Astrocyte (in vitro differentiated cells and primary cell): ENCODE measurements at regions not wholly inside any gene's neighbourhood (a gene's known extent, or its start where the extent isn't known, plus 50 kb on each side); places are given as distances from the start of the nearest gene placed in this dataset.

Experiments
- DNase-seq: peaks from one replicate; pipeline ENCODE4 v3.0.0-alpha.2; 2010; ENCODE audit warnings: low read depth
- FAIRE-seq: peaks from 2 replicates; lab custom pipeline; 2011; peaks lifted over from hg19 to GRCh38; lab: Jason Lieb, UNC
- H2AFZ ChIP-seq: 2 replicates; pipeline ENCODE4 v1.6.0; 2012; ENCODE audit warnings: low read depth, low read length, inconsistent platforms
- H3K27ac ChIP-seq: 2 replicates; pipeline ENCODE4 v1.5.1; 2011; ENCODE audit warnings: low read depth, low read length, inconsistent platforms
- H3K27me3 ChIP-seq: 2 replicates; pipeline ENCODE4 v1.6.0; 2011; ENCODE audit warnings: low read length, inconsistent platforms; ENCODE audit not compliant: insufficient read depth
- H3K36me3 ChIP-seq: 2 replicates; pipeline ENCODE4 v1.5.1; 2011; ENCODE audit warnings: low read length, inconsistent platforms; ENCODE audit not compliant: insufficient read depth
- H3K4me1 ChIP-seq: 2 replicates; pipeline ENCODE4 v1.5.1; 2011; ENCODE audit warnings: low read length, inconsistent platforms; ENCODE audit not compliant: insufficient read depth
- H3K4me2 ChIP-seq: 2 replicates; pipeline ENCODE4 v1.6.0; 2012; ENCODE audit warnings: low read length, inconsistent platforms
- H3K4me3 ChIP-seq: 2 replicates; pipeline ENCODE4 v1.5.1; 2011; ENCODE audit warnings: low read depth, mild to moderate bottlenecking, low read length, inconsistent platforms; ENCODE audit not compliant: insufficient read depth
- H3K79me2 ChIP-seq: 2 replicates; pipeline ENCODE4 v1.6.0; 2012; ENCODE audit warnings: mild to moderate bottlenecking, low read length, inconsistent platforms; ENCODE audit not compliant: insufficient read depth
- H3K9ac ChIP-seq: 2 replicates; pipeline ENCODE4 v1.6.0; 2012; ENCODE audit warnings: mild to moderate bottlenecking, low read length, inconsistent platforms
- H3K9me3 ChIP-seq: 2 replicates; pipeline ENCODE4 v1.5.1; 2012; ENCODE audit warnings: low read depth, mild to moderate bottlenecking, low read length, inconsistent platforms; ENCODE audit not compliant: insufficient read depth
- H4K20me1 ChIP-seq: 2 replicates; pipeline ENCODE4 v1.6.0; 2012; ENCODE audit warnings: low read length, inconsistent platforms; ENCODE audit not compliant: insufficient read depth
- H3K27ac Mint-ChIP-seq: one replicate; pipeline ENCODE4 v1.8.0; 2021; ENCODE audit warnings: mild to moderate bottlenecking, mixed read lengths; ENCODE audit not compliant: unreplicated experiment
- H3K27me3 Mint-ChIP-seq: one replicate; pipeline ENCODE4 v1.8.0; 2021; ENCODE audit warnings: low read depth, mixed read lengths; ENCODE audit not compliant: unreplicated experiment
- H3K36me3 Mint-ChIP-seq: one replicate; pipeline ENCODE4 v1.8.0; 2021; ENCODE audit warnings: low read depth, mixed read lengths; ENCODE audit not compliant: unreplicated experiment
- H3K4me1 Mint-ChIP-seq: one replicate; pipeline ENCODE4 v1.8.0; 2021; ENCODE audit warnings: low read depth, mixed read lengths; ENCODE audit not compliant: unreplicated experiment
- H3K4me3 Mint-ChIP-seq: one replicate; pipeline ENCODE4 v1.8.0; 2021; ENCODE audit warnings: mild to moderate bottlenecking, moderate library complexity, mixed read lengths; ENCODE audit not compliant: unreplicated experiment
- H3K9me3 Mint-ChIP-seq: one replicate; pipeline ENCODE4 v1.8.0; 2021; ENCODE audit warnings: mild to moderate bottlenecking, mixed read lengths; ENCODE audit not compliant: unreplicated experiment
- EZH2 ChIP-seq: IDR thresholded peaks from 2 replicates; pipeline ENCODE4 v1.6.1; 2012; ENCODE audit warnings: mild to moderate bottlenecking, low read length, inconsistent platforms; ENCODE audit not compliant: insufficient read depth
- TF ChIP-seq, protein P1 (sequence below): IDR thresholded peaks from 2 replicates; pipeline ENCODE4 v1.5.1; 2011; ENCODE audit warnings: low read depth, mild to moderate bottlenecking, inconsistent platforms, low read length, moderate library complexity; ENCODE audit not compliant: insufficient read depth

DNA sequence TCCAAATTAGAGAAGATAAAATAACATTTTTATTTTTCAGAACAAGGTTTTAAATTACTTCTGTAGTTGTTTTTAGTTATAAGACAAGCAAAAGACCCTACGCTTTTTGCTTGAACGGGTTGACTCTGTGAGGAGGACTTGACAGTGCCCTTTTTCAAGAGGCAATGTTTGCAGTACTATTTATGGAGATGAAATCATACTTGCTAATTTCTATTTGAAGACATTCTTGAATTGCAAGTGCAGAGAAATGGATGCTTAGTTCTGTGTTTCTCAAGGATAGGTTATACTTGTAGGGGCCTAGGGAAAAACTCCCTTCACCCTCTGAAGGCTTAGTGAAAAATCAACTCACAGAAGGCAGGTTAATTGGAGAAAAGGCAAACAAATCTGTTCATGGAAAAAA is 1229.5 kb downstream of the REEP3 start:
- Histone ChIP-seq H3K9me3 (no peaks in the 10 kb centered on the region), H3K36me3 (no peaks in the 10 kb centered on the region), H3K9ac (no peak overlapping the region), H3K4me1 (no peaks in the 10 kb centered on the region), H3K27me3 (no peaks in the 10 kb centered on the region), H3K4me3 (no peak overlapping the region), H3K27ac (no peak overlapping the region), H4K20me1 (no peaks in the 10 kb centered on the region), H3K79me2 (no peaks in the 10 kb centered on the region), H3K4me2 (no peak overlapping the region), H2AFZ (no peak overlapping the region)
- DNase-seq: no peak
- Mint-ChIP-seq H3K27ac (no peak overlapping the region), H3K36me3 (no peaks in the 10 kb centered on the region), H3K9me3 (no peaks in the 10 kb centered on the region), H3K4me3 (no peak overlapping the region), H3K4me1 (no peaks in the 10 kb centered on the region), H3K27me3 (no peaks in the 10 kb centered on the region)
- TF ChIP-seq, protein P1, sequence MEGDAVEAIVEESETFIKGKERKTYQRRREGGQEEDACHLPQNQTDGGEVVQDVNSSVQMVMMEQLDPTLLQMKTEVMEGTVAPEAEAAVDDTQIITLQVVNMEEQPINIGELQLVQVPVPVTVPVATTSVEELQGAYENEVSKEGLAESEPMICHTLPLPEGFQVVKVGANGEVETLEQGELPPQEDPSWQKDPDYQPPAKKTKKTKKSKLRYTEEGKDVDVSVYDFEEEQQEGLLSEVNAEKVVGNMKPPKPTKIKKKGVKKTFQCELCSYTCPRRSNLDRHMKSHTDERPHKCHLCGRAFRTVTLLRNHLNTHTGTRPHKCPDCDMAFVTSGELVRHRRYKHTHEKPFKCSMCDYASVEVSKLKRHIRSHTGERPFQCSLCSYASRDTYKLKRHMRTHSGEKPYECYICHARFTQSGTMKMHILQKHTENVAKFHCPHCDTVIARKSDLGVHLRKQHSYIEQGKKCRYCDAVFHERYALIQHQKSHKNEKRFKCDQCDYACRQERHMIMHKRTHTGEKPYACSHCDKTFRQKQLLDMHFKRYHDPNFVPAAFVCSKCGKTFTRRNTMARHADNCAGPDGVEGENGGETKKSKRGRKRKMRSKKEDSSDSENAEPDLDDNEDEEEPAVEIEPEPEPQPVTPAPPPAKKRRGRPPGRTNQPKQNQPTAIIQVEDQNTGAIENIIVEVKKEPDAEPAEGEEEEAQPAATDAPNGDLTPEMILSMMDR: no peak
- TF ChIP-seq EZH2: no peak
- no peak for FAIRE-seq

DNA sequence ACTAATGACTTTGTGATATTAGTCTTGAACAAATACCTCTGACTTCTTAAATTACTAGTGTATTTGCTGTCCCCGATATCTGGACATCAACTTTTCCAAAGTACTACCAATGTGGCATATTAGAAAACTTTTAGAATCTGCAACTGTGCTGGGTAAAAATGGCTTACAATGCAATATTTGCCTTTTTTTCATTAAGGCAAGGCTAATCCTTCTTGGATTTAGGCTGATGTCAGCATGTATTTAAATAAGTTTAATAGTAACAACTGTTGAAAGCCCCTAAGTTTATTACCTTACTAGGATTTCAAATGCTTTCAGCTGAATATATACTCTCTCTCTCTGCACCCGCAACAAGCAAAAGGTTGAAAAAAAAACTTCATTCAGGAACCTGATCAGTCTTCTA is 1232.3 kb downstream of the REEP3 start:
- Histone ChIP-seq H2AFZ (no peak overlapping the region), H3K36me3 (no peaks in the 10 kb centered on the region), H4K20me1 (no peaks in the 10 kb centered on the region), H3K4me2 (no peak overlapping the region), H3K9me3 (no peaks in the 10 kb centered on the region), H3K4me3 (no peak overlapping the region), H3K79me2 (no peaks in the 10 kb centered on the region), H3K27me3 (no peaks in the 10 kb centered on the region), H3K9ac (no peak overlapping the region), H3K27ac (no peak overlapping the region), H3K4me1 (no peaks in the 10 kb centered on the region)
- H3K27ac Mint-ChIP-seq: no peak overlapping the region
- DNase-seq (no peak), FAIRE-seq (no peak)
- no peaks in the 10 kb centered on the region for H3K27me3 Mint-ChIP-seq
- H3K36me3 Mint-ChIP-seq: no peaks in the 10 kb centered on the region
- H3K4me1 Mint-ChIP-seq: no peaks in the 10 kb centered on the region
- H3K4me3 Mint-ChIP-seq: no peak overlapping the region
- H3K9me3 Mint-ChIP-seq: no peaks in the 10 kb centered on the region
- TF ChIP-seq EZH2: no peak
- TF ChIP-seq, protein P1: no peak

DNA sequence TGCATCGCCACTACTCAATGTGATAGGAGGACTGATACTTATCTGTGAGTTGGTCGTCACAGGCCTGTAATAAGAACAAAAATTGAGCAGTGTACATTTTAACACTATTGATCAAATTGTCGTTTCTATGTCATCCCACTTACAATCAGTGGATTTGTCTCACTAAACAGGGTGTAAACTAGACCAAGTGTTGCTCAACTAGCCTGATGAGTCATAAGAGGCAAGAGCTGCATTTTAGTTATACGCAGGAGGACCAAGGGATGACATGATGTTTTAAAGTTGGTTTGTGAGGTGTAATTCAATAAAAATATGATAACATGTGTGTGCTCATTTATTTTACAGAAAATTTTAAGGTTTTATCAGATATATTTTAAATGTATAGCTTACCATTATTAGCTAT is 1239.2 kb downstream of the REEP3 start:
- H3K79me2 ChIP-seq: no peaks in the 10 kb centered on the region
- H3K27me3 Mint-ChIP-seq: no peaks in the 10 kb centered on the region
- no peak for DNase-seq
- H3K4me1 Mint-ChIP-seq: no peaks in the 10 kb centered on the region
- H3K27ac Mint-ChIP-seq: no peak overlapping the region
- no peaks in the 10 kb centered on the region for H3K36me3 Mint-ChIP-seq
- H3K4me2 ChIP-seq: no peak overlapping the region
- H3K27ac ChIP-seq: no peak overlapping the region
- no peaks in the 10 kb centered on the region for H3K27me3 ChIP-seq
- no peak overlapping the region for H3K4me3 ChIP-seq
- H2AFZ ChIP-seq: no peak overlapping the region
- FAIRE-seq: no peak
- H4K20me1 ChIP-seq: no peaks in the 10 kb centered on the region
- no peaks in the 10 kb centered on the region for H3K9me3 Mint-ChIP-seq
- TF ChIP-seq EZH2: no peak
- TF ChIP-seq, protein P1: no peak
- no peak overlapping the region for H3K9ac ChIP-seq
- H3K4me3 Mint-ChIP-seq: no peak overlapping the region
- no peaks in the 10 kb centered on the region for H3K4me1 ChIP-seq
- no peaks in the 10 kb centered on the region for H3K9me3 ChIP-seq
- H3K36me3 ChIP-seq: no peaks in the 10 kb centered on the region
